SH-SY5Y (cell line): ENCODE measurements at regions not wholly inside any gene's neighbourhood (a gene's known extent, or its start where the extent isn't known, plus 50 kb on each side); places are given as distances from the start of the nearest gene placed in this dataset.

Experiments used
- GATA2 ChIP-seq: IDR thresholded peaks from 2 replicates; pipeline ENCODE4 v1.6.1; 2011; ENCODE audit warnings: mild to moderate bottlenecking, low read depth, low read length
- GATA3 ChIP-seq: IDR thresholded peaks from 2 replicates; pipeline ENCODE4 v1.6.1; 2011; ENCODE audit warnings: low read depth, mild to moderate bottlenecking, low read length, moderate library complexity

DNA sequence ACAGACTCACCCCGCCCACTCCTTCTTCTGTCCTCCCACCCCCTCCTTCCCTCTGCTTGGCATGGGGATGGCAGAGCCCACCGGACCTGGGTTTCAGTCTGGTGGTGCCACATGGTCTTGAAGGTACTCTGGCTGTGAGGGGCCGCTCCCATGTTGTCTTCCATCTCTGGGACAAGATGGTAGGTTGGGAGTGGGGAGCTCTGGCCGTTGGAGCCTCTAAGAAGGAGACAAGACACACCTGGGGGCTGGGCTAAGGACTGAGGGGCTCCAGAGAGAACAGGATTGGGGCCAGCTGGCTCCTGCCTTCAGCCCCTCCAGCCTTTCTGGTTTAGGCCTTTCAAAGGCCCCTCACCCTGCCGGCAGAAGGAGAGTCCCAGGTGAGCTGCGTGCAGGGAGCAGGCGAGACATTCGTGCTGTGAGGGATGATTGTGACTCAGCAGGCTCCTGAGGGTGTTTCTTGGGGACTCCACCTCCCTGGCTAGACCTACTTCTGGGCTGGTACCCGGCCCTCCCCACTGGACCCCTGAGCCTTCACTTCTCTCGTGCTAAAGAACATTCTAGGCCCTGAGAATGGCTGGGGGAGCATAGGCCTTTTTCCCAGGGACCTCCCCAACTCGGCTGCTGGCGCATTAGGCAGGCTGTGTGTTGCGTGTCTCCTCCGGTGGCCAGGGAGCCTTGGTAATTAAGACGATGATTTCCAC lies 128.2 kb upstream of the HAAO start:
- TF ChIP-seq GATA3: no peak
- TF ChIP-seq GATA2: no peak

GRCh38 chr2:42918671-42919318 lies 126.4 kb upstream of the HAAO start:
- no peak for TF ChIP-seq GATA2
- TF ChIP-seq GATA3: no peak

DNA sequence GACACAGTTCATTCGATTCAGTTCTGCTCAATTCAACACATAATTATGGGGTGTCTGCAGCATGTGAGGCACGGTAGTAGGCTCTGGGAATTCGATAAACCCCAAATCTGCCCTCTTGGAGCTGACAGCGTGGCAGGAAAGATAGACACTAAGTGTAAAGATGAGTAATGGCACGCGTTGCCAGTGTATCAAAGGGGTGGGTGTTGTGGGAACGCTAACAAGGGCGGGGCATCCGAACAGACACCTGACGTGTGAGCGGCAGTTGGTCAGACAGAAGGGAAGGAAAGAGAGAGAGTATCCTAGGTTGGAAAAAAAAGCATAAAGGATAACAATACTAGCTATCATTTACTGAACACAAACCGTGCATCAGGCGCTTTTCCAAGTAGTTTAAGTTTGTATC lies 125.7 kb upstream of the HAAO start:
- TF ChIP-seq GATA3: no peak
- no peak for TF ChIP-seq GATA2

GRCh38 chr2:42917425-42917927 lies 125.1 kb upstream of the HAAO start:
- TF ChIP-seq GATA2 (no peak), GATA3 (no peak)

- no peak for TF ChIP-seq GATA2
- no peak for TF ChIP-seq GATA3
Measured at GRCh38 chr2:42916324-42916723, 123.9 kb upstream of the HAAO start.

DNA sequence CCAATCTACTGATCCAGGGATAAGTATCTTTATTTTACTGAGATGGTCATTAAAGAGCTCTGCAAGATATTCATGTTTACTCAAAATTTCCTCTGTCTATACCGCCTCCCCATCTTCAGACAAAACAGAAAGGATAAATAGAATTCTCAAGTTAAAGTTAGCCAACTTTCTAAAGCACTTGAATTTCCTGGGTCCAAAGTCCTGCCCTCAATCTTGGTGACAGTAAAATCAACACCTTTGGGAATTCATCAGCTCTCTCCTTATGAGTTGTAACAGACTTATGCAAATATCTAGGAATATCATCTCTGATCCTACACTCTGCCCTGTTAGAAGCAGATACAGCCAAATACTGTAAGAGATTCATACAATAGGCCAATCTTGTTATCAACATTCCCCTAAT lies 122.5 kb upstream of the HAAO start:
- TF ChIP-seq GATA2 (no peak), GATA3 (no peak)

DNA sequence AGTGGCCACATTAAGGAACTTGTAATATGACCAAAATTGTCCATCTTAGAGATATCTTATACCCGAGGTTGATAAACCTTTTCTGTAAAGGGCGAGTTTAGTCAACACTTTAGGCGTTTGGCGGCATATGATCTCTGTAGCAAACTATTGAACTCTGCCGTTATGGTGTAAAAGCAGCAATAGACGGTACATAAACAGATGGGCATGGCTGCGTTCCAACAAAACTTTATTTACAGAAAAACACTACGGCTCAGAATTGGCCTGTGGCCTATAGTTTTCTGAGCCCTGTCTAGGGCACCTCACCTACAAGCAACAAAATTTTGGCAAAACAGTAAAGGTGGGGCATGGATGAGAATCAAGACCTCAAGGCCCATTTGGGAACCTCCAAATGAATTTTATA lies 121.9 kb upstream of the HAAO start:
- TF ChIP-seq GATA3 (no peak), GATA2 (no peak)

DNA sequence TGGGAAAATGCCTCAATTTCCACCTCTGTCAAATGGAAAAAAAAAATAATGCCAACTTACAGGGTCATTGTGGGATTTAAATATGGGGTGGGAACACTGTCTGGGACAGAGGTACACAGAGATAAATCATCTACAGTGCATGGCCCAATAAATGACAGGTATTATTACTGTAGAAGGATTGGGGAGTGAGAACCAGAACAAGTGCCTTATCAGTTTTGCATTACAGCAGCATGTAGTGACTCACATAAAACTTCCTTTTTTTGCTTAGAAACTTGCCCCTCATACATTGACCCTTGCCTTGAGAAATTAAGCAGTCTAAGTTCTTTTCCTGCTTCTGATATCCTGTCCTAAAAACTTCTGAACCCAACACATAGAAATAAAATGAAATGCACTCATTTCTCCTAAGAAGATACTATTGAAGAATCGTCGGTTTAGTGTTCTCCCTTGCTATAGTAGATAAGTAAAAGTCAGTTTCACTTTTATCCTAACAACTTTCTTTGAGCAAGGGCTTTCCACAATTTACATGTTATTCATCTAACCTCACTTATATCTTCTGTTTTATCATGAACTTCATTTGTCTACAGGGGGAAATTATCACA lies 121.0 kb upstream of the HAAO start:
- TF ChIP-seq GATA3: no peak
- TF ChIP-seq GATA2: no peak

DNA sequence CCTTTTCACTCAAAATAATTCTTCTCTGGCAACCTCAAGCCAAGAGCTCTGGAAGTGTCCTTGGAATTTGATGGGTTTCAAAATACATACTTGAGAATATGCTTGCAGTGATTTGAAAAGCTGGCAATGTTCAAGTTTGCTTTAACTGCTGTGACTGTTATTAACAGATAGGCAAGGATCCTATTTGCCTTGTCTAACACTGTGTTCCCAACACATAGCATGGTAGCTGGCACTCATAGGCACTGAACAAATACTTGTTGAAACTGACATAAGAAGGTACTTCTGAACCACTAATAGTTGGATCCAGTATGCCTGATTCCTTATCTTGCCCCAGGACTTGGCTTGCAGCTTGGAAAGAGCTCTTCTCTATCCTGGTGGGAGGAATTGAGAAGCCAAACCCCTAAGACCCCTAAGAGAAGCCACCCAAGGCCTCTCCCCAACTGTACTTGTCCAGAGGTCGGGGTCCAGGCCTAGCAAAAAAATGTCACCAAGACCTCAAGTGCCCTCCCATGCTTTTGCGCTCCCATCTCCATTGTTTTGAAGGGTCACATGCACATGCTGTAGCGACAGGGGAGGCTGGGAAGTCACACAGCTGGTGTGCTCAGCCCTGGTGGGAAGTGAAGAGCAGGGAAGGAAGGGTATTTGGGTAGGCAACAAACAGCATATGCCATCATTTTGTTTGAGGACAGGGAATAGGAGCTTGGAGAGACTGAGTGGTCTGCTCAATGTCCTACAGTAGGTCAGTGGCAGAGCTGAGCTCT lies 118.4 kb upstream of the HAAO start:
- TF ChIP-seq GATA3 (no peak), GATA2 (no peak)

- no peak for TF ChIP-seq GATA3
Measured at GRCh38 chr2:42909966-42910365, 117.6 kb upstream of the HAAO start.

DNA sequence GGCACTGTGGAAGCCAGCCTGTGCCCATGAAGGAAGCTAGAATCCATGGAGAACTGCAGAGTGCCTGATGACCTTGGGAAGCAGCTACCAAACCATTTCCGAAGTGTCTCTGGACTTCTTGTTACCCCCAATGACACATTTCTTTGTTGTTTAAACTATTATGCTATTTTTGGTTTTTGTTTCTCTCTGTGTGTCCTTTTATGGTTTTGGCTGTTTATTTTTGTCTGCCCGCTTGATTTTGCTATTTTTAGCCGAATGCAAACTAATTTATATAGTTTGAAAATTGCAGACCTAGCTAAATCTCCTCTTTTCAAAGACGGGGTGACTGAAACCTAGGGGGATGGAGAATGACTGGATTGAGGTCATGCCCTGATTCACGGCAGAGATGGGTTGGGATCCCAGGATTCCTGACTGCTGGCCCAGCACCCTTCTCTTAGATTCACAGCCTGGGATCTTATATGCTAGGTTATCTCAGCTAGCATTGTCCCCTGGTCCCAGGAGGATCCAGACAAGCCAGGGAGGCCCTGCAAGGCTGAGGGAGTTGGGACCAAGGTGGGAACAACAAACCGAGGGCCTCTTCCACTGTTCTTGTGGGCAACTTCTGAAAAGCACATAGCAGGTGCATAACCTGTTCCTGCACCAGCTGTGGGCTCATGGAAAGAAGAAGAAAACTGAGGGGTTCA lies 116.3 kb upstream of the HAAO start:
- TF ChIP-seq GATA2 (no peak), GATA3 (no peak)

- TF ChIP-seq GATA2 (no peak), GATA3 (no peak)
Measured at GRCh38 chr2:42907835-42908234, 115.5 kb upstream of the HAAO start.

- TF ChIP-seq GATA3 (no peak), GATA2 (no peak)
Measured at GRCh38 chr2:42906557-42907411, 114.4 kb upstream of the HAAO start.
